NCI-H146 treated with DMSO at 0.1 percent for 48 hours (cell line): ENCODE measurements at regions not wholly inside any gene's neighbourhood (a gene's known extent, or its start where the extent isn't known, plus 50 kb on each side); places are given as distances from the start of the nearest gene placed in this dataset.
"Not testable (repeated sequence)": the region's sequence is repeated elsewhere in the genome, so short reads cannot be mapped to it uniquely, and the experiment has no call there.

Experiments used
- DNase-seq: peaks from one replicate; lab custom pipeline; 2025; ENCODE audit not compliant: unreplicated experiment; lab: John Stamatoyannopoulos, UW

- DNase-seq: no peak
Measured at GRCh38 chr15:24733659-24734058, 58.1 kb downstream of the NPAP1 start.

DNA sequence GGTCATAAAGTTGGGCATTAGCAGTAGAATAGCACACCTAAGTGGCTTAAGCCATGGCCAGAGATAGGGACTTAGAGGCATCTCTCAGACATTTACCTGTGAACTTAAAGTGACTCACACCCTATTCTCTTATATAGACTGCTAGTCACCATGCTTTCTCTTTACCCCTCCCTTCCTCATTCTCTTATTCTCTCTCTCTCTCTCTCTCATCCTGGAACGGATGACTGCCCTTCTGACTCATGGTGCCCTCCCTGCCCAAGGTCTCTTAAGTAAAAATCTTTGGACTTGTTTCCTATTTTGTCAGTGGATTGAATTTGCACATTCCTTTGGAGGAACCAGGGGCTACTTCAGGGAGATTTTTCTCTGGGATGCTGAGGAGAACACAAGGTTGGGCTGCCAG is 58.8 kb downstream of the NPAP1 start:
- DNase-seq: no peak

GRCh38 chr15:24745290-24745689 is 69.7 kb downstream of the NPAP1 start:
- DNase-seq: no peak

DNA sequence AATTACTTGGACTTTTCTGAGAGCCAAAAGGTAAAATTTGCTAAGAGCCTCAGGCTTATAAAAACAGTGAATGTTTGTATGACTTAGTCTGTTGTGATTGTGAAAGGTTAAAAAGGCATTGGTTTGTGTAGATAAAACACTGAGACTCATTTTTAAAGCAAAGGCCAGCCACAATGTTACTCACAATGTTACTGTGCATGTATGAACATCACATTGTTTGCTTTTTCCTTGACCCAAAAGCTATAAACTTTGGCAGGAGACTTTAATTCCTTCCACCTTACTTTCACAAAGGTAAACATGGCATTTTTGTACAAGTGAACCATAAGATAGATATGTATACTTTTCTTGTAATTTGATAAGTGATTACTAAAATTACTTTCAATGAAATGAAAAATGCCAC is 70.5 kb downstream of the NPAP1 start:
- DNase-seq: no peak

GRCh38 chr15:24747376-24747775 is 71.8 kb downstream of the NPAP1 start:
- no peak for DNase-seq

DNA sequence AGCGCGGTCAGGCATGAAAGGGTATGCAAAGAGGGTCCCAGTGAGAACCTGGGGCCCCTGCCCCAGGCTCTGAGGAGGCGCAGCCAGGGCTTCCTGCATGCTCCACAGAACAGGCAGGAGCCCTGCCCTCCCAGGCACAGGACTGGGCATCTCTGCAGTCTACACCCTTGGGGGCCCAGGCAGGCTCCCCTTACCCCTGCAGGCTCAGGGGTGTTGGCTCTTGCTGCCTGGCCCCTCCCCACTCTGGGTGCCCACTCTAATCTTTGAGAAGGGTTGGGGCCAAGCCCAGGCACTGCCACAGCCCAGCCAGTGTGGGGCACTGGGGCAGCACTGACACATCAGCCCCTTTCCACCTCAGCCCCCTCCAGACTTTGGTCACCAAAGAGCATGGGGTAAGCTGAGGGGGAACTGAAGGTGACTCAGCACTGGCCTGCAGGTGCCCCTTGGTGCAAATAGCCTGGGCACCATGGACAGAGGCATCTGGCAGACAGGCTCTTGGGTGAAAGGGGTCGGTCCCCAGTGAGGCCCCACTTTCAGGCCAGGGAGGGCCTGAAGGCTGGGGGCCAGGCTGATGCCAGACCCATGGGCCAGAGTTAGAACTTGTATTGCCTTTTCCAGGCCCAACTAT is 73.4 kb downstream of the NPAP1 start:
- no peak for DNase-seq

DNA sequence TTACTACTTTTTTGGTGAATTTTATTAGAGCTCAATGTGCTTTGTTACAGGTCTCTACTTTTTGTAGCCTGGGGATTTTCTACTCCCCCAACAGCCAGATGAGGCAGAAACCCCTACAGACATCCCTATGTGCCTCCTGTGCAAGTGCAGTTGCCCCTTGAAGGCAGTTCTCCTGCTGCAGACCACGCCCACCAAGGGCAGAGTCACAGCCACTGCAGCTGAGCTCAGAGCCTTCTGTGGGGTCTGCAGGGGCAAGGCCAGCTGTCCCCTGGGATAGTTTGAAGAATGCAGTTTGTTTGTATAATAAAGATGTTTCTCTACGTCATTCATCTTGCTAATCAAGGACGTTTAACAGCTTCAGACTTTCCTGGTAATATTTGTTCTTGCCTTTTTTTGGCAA is 76.8 kb downstream of the NPAP1 start:
- no peak for DNase-seq

DNA sequence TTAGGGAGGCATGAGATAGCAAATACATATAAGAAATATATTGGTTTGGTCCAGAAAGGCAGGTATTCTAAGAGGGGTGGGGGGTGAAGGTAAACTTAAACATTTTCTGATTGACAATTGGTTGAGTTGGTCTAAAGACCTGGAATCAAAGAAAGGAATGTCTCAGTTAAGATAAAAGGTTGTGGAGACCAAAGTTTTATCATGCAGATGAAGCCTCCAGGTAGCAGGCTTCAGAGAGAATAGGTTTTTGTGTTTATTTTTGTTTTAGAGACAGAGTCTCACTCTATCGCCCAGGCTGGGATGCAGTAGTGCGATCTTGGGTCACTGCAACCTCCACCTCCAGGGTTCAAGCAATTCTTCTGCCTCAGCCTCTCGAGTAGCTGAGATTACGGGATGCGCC is 80.5 kb downstream of the NPAP1 start:
- no peak for DNase-seq

GRCh38 chr15:24760066-24760465 is 84.5 kb downstream of the NPAP1 start:
- no peak for DNase-seq

DNA sequence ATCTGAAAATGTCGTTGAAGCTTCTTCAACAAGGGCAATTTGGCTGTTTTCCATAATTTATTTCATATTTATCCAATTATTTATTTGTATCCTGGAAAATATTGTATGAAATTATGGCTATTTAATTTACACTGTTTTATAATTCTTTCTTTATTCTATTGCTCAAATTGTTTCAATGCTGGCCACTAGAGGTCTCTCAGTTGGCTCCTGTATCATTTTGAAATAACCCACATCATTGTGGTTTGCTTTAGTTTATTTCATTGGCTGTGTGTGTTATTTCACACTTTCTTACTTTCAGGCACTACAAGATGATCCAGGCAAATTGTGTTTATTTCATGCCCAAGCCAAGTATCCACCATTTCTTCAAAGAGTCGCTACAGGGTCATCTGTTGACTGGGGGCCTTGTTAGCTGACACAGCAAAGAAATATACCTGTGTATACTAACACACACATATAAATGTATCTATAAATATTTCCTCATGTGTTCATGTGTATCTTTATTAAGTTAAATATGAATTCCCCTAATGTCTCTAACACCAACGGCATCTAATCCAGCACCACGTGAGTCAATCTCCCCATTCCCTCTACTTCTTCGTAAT is 86.2 kb downstream of the NPAP1 start:
- DNase-seq: no peak

DNA sequence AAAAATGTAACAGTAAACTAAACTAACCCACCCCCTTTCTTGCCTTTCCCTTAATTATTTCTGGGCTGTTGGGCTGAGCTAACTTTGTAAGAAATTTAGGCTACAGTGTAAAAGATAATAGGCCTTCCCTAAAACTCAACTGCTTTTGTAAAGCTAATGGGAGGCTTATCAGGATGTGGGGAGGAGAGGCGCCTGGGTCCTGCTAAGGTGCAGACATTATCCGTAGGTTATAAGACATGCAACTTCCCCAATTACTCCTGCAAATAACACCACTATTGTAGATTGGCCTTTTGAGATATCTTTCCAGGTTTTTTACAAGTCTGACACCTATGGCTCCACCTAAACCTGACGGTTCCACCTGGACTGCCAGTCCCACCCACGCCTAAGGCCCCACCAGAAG is 88.3 kb downstream of the NPAP1 start:
- no peak for DNase-seq

DNA sequence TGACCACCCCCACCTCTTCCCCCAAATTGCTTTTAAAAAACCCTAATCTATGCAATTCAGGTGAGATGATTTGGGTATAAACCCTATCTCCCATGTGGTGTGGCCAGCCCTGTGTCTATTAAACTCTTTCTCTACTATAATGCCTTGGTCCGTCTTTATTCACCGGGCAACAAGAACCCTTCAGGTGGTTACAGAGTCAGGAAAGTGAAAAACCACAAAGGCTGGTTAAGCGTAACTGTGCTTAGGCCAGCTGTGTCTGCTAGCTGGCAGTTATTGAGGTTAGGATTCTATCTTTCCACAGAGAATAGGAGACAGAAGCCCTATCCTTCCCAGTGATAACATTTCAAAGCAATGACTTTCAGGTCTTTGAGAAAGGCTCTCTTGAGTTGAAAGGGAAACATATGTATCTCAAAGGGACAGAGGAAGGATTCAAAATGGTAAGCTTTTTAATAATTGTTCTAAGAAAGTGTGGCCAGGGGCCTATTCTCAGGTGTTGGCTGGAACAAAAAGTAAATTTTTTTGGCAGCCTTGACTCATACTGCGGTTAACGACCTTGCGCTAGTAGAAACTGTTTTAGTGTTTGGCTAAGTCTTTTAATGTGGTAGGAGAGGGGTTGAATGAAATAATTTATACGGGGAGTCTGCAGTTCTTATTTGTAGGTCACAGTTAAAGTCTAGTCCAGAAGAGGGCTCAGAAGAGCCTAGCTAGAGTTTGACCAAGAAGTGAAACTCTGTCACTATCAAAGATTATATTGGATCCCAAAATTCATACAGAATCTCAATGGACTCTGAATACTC is 89.0 kb downstream of the NPAP1 start:
- no peak for DNase-seq

DNA sequence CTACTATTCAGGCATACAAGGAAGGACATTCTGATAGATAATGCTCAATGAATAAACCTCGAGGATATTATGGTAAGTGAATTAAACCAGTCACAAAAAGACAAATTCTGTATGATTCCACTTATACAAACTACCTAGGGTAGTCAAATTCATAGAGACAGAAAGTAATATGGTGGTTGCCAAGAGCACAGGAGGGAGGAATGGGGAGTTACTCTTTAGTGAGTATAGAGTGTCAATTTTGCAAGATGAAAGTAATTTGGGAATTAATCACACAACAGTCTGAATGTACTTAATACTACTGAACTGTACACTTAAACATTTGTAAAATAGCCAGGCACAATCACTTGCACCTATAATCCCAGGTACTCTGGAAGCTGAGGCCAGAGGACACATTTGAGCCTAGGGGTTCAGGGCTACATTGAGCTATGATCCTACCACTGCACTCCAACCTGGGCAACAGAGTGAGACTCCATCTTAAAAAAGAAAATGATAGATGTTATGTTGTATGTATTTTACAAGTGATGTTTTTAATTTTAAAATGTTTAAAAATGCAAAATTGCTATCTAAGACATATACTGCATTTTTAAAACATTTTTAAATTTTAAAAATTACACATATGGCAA is 91.0 kb downstream of the NPAP1 start:
- no peak for DNase-seq

DNA sequence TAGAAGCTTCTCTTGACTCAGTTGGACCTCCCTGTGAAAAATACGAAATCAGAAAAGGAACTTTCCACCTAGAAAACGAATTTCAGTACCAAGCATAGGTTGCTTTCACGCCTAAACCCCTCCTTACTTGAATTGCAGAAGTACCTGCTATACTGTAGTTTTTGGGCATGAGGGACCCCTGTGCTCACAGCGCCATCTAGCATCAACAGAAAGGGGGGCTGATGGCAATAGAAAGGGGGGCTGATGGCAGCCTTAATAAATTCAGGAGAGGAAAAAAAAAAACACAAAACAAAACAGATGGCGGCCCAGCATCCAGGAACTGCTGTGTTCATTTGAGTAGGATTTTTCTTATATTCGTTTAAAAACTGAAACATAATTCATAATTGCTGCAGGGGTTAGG is 96.7 kb downstream of the NPAP1 start:
- DNase-seq: no peak

- DNase-seq: peak; percentile 2
Measured at GRCh38 chr15:24772686-24773373, 97.3 kb downstream of the NPAP1 start.

DNA sequence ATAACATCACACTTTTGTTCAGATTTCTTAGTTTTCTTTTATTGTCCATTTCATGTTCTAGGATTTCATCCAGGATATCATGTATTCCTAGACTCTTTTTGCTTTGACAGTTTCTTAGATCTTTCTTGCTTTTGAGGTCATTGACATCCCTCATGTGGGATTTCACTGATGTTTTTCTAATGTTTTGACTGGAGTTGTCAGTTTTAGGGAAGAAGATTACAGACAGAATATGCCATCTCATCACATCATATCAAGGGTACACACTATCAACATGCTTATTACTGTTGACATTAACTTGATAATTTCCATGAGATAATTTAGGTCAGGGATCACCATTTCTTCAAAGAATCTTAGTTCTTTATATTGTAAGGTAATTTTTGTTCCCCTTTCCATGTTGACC is 101.7 kb downstream of the NPAP1 start:
- DNase-seq: no peak

- no peak for DNase-seq
Measured at GRCh38 chr15:24784506-24784905, 108.9 kb downstream of the NPAP1 start.

- no peak for DNase-seq
Measured at GRCh38 chr15:24786347-24786746, 110.8 kb downstream of the NPAP1 start.

DNA sequence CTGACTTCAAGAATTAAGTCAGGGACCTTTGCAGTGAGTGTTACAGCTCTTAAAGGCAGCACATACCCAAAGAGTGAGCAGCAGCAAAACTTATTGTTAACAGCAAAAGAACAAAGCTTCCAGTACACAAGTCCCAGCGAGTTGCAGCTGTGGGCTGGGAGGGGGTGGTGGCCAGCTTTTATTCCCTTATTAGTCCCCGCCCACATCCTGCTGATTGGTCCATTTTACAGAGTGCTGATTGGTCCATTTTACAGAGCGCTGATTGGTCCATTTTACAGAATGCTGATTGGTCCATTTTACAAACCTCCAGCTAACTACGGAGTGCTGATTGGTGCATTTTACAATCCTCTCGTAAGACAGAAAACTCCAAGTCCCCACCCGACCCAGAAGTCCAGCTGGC is 127.0 kb downstream of the NPAP1 start:
- not testable (repeated sequence) for DNase-seq

DNA sequence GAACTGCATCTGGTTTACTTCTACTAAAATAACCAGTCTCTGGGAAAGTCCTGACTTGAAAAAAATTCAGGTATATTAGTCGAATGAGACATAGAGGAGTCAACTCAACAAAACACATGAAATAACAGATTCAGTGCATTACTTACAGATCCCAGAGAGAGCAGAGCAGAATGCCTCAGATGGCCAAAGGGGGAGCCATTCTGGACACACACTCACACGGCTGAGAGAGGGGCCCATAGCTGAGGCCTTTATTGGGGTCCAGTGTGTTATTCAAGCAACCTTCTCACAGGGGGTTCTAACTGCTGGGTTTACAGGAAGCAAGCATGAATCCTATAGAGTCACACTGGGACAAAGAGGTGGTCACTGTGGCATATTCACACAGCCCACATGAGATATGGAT is 135.1 kb upstream of the SNRPN start:
- no peak for DNase-seq

GRCh38 chr15:24823473-24823872 is 131.3 kb upstream of the SNRPN start:
- DNase-seq: no peak
